ENCODE measurements at regions not wholly inside any gene's neighbourhood (a gene's known extent, or its start where the extent isn't known, plus 50 kb on each side); places are given as distances from the start of the nearest gene placed in this dataset.

DNA sequence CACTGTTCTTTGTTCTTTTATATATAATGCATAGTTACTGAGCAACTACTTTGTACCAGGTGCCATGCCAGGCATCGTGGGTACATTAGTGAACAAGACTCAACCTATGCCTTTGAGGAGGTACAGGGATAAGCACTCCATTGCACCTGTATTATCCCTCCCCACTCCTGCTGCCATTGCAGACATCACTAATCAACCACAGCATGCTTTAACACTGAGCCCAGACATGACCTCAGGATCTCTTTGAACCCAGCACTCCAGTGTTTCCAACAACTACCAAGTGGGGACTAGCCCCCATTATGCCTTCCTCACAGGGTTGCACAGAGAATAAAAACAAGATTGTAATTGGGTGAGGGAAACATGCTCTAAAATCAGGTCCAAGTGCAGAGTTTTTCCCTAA is 60.5 kb upstream of the COL13A1 start:
- TF ChIP-seq, protein P1, sequence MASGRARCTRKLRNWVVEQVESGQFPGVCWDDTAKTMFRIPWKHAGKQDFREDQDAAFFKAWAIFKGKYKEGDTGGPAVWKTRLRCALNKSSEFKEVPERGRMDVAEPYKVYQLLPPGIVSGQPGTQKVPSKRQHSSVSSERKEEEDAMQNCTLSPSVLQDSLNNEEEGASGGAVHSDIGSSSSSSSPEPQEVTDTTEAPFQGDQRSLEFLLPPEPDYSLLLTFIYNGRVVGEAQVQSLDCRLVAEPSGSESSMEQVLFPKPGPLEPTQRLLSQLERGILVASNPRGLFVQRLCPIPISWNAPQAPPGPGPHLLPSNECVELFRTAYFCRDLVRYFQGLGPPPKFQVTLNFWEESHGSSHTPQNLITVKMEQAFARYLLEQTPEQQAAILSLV (CRISPR knock-in tag; IDR thresholded peaks at IDR 0.05; ENCODE audit: borderline replicate concordance), result no peak
- TF ChIP-seq, protein P2, sequence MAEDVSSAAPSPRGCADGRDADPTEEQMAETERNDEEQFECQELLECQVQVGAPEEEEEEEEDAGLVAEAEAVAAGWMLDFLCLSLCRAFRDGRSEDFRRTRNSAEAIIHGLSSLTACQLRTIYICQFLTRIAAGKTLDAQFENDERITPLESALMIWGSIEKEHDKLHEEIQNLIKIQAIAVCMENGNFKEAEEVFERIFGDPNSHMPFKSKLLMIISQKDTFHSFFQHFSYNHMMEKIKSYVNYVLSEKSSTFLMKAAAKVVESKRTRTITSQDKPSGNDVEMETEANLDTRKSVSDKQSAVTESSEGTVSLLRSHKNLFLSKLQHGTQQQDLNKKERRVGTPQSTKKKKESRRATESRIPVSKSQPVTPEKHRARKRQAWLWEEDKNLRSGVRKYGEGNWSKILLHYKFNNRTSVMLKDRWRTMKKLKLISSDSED (CRISPR knock-in tag; IDR thresholded peaks at IDR 0.05), result no peak
- TF ChIP-seq RAD21 (CRISPR knock-in tag; IDR thresholded peaks at IDR 0.05), result no peak
- no peak for TF ChIP-seq ZNF121 (CRISPR knock-in tag; IDR thresholded peaks at IDR 0.05)
- no peak for TF ChIP-seq BHLHE40 (IDR thresholded peaks at IDR 0.05; ENCODE audit: low read length)
- TF ChIP-seq NFKB2 (CRISPR knock-in tag; IDR thresholded peaks at IDR 0.05; ENCODE audit: borderline replicate concordance), result no peak
- TF ChIP-seq MEIS2 (CRISPR knock-in tag; IDR thresholded peaks at IDR 0.05), result no peak
- TF ChIP-seq POLR2A (IDR thresholded peaks at IDR 0.05; ENCODE audit: insufficient read depth in 1 of 2, low read depth in 2 of 2, low read length in 2 of 2), result no peak
- TF ChIP-seq KDM1A (CRISPR knock-in tag; IDR thresholded peaks at IDR 0.05), result no peak
